ENCODE measurements at regions not wholly inside any gene's neighbourhood (a gene's known extent, or its start where the extent isn't known, plus 50 kb on each side); places are given as distances from the start of the nearest gene placed in this dataset.

GRCh38 chr6:122078481-122078880, 321.0 kb upstream of the HSF2 start:
- DNase-seq: no peak

DNA sequence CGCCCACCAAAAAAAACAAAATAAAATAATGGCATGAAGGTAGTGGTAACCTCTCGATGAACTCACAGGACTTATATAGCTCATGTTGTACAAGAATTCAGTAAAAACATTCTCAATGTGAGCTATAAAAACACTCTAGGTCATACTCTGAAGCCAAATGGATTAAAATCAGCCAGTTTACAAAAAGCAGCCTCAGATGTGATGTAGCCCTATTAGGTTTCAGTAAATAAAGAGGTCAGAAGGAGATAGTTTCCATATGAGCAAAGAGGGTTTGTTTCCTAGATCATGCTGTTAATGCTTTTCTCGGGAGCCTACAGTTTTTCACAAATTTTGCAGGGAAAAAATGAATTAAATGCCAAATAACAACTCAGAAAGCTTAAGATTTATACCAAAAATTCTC, 319.5 kb upstream of the HSF2 start:
- DNase-seq: no peak

DNA sequence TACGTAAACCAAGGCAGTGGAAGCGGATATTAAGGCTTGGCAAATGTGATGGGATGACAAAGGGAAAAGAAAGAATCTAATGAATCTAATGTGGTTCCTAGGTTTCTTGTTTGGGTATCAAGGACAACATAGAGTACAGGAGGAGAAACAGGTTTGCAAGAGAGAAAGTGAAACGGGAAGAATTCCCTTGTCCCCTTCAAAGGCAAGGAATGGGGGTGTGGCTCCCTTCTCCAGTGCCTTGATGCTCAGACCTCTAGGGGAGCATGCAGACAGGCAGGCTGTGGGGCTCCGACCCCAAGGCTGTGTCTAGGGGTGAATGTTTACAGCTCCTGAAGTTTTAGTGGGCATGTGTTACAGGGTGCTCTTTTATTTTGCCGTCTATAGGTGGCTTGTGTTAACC, 317.5 kb upstream of the HSF2 start:
- DNase-seq: no peak

GRCh38 chr6:122082370-122082769, 317.1 kb upstream of the HSF2 start:
- no peak for DNase-seq

DNA sequence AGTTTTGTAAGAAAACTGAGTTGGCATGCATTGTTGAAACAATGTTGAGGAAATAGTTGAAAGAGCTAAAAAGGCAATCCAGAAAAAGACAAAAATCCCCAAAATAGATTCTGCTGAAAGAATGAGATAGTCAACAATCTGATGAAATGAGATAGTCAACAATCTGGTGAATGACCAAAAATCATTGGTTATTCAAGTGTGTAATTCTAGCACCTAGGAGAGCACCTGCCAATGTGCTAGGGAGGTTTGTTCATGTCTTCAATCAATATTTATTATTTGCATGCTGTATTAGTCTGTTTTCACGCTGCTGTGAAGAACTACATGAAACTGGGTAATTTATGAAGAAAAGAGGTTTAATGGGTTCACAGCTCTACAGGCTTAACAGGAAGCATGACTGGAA, 307.1 kb upstream of the HSF2 start:
- no peak for DNase-seq

- no peak for DNase-seq
These were observed 301.2 kb upstream of the HSF2 start for GRCh38 chr6:122098201-122098678.

GRCh38 chr6:122102026-122102425, 297.4 kb upstream of the HSF2 start:
- DNase-seq: no peak

DNA sequence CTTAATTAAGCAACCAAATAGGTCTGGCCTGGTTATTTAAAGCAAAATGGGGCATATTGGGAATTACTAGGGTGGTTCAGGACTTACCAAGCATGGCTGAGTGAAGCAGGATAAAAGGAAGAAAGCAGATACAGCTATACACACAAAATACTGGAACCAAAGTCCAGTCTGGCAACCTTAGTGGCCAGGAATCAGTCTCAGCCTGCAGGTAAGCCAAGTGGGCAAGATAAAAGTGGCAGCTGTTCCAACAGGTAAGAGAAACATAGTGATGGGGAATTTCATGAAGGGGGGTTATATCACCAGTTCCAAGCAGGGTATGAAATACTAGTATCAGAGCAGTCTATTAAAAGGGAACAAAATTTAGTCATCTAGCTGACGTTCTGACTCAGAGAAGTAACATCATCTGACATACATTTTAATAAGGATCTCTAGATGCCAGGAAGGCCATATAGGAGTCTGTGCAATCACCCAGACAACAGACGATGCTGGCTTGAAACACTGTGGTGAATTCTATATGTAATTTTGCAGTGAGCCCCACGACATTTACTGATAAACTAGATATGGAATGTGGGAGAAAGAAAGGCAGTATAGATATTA, 292.1 kb upstream of the HSF2 start:
- DNase-seq: no peak

DNA sequence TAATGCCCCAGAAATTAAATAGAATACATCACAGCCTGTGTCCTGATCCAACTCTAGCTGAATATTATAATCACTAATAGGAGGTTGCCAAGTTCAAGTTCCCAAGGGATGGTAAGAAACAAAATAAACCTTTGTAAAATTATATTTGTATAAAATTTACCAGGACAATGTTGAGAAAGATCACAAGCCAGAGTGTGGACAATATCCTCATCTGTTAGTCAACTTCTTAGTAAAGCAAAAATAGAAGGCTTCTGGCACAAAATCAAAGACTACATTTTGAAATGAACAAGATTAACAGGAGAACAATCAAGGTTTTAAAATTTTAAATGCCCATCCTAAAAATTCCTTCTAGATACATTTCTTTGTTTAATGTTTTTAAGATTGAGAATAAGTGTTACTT, 290.4 kb upstream of the HSF2 start:
- no peak for DNase-seq

- DNase-seq: no peak
These were observed 284.7 kb upstream of the HSF2 start for GRCh38 chr6:122114717-122115116.

DNA sequence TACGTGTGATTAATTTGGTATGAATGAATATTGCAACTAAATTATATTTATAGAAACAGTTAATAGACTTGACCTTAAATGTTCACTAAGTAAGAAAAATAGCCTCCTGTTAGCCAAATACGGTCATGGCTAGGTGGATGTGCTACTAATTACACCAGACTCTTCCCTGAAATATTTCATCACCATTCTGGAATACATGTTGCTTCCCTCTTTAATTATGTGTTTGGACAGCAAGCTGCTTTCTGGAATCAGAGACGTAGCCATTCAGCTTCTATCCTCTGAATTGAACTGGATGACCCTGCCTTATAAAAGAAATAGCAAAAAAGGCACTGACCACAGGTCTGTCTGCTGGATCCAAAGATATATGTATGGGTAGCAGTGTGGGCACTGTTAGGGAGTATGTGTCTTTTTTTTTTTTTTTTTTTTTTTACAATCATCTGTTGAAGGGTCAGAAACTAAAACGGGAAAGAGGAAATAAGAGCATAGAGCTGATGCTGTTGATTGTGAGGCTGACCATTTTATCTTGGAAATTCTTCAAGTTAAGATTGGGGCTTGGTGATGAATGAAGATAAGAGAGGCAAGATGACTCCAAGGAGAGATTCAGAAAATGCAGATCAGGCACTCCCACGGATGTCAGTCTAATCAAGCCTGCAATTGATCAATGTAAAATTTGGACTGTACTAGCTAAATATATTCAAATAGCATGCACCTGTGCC, 283.2 kb upstream of the HSF2 start:
- no peak for DNase-seq

DNA sequence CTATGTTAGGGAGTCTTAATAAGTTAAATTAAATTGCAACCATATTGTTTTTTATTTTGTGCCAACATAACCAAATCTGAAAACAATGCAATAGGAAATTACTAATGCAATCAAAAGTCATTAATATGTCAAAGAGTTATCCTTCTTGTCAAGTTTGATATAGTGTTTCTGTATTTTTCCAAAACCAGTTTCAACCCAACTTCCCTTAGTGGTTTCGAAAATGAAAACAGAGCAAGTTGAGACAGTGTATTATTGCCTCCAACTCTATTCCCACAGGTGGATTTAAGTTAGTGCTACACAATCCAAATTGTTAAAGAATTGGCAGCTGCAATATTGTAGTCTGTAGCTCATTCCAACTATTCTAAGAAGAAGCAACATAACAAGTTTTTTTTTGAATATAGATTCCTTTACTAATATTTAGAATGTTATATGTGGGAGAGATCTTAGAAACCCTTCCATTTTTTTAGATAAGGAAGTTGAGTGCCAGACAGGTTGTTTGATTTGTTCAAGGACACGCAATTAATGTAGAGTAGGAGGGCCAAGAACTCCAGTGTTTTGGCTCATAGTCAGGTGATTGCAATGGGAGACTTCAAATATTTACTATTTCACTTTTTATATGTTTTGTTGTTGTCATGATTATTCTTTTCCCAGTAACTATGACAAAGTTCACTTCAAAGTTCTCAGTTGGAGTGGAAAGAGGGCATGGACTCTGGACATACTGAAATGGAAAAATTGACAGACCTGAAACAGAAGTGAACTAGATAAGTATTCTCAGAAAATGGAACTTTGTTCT, 282.4 kb upstream of the HSF2 start:
- DNase-seq: no peak

DNA sequence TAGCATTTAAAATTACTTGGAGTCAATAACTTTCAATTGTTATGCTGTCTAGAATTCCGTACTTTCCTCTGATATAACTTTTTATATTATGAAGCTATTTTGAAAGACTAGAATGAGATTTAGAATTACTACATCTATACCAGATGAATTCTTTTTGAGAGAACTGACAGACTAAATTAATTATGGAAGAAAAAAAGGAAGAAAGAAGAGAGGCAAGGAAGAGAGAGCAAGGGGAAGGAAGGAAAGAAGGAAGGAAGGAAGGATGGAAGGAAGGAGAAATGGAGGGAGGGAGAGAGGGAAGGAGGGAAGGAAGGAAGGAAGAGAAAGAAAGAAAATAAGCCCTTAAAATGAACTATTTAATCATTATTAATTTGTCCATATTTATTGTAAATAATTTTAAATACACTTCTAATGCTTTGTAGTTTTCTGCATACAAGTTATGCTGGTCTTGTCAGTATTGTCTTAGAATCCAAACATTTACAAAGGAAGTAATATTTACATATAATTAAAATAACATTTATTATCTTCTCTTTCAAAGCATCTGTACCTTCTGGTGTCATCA, 280.4 kb upstream of the HSF2 start:
- no peak for DNase-seq

GRCh38 chr6:122122202-122122601, 277.2 kb upstream of the HSF2 start:
- DNase-seq: no peak

- no peak for DNase-seq
These were observed 276.8 kb upstream of the HSF2 start for GRCh38 chr6:122122686-122123085.

- no peak for DNase-seq
These were observed 274.5 kb upstream of the HSF2 start for GRCh38 chr6:122124908-122125307.

GRCh38 chr6:122126894-122127293, 272.6 kb upstream of the HSF2 start:
- DNase-seq: no peak

DNA sequence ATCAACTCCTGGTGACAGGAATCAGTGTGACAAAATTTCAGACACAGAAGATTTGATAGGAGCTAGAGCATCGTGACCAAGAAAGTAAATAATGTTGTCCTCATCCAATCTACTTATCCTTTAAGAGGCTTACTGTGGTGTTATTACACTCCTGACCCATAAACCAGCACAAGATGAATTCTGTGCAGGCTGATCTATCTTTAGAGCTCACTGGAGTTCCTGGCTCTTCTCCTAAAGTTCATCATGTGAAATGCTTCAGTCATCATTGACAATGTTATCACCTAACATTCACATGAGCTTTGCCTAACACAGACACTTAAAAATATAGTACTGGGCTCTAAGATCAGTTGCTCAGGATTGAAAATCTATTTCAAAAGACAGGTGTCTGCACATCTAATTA, 271.0 kb upstream of the HSF2 start:
- DNase-seq: no peak

DNA sequence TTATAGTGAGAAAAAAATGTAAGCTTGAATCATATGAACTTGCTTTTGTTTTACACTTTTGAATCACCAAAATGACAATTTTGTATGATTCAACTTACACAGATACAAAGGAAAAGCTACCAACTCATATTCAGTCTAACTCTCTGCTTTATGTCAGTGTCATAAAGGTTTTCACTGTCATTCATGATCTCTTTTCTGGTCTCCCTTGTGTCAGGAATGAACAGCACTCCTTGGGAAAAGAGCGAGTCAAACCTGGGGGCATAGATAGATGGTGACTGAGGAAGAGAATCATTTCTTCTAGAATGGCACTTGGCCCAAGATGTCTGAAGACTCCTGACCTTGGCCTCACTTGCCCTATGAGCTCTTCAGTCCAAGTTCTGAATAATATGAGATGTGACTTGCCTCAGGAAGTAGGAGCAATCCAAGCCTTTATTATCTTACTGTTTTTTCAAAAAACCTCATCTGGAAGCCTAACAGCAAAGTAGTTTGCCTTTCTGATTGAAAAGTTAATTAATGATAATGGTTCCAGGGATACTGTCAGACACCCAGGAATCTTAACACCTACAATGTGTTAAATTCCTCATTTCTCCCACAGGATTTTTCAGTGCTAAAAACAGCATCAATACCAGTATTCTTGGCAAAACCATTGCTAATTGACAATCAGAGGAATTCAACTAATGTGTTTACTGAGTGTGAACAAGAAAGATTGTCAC, 270.0 kb upstream of the HSF2 start:
- DNase-seq: no peak

DNA sequence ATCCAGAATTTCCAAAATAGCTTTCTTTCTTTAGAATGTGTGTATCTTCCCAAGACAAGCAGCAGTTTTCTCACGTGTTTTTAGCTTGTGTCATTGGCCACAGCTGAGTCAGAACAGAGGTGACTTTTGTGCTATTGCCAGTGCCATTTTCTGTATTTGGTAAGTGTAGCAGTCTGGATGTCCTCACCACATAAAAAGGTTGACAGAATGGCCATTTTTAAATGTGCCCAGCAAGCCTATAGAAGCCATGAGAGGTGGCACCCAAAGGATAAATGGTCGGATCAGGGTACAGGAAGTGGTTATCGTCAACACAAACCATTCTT, 269.5 kb upstream of the HSF2 start:
- DNase-seq: no peak

GRCh38 chr6:122130518-122130917, 268.9 kb upstream of the HSF2 start:
- no peak for DNase-seq

DNA sequence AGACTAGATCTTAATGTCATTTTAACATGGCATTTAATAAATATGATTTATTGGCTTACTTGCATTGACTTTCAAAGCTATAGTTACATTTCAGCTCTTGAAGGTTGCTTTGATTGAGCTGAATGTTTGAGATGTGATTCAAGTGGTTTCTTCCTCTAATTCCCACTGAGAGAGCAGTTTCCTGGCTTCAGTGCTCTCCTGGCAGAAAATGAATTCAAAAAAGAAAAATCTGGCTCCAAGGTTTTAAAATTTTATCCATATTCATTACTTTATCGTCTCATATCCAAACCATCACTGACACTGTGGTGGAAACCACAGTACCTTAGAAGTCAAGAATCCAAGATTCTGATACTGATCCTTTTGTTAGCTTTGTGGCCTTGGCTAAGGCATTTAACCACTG, 263.1 kb upstream of the HSF2 start:
- DNase-seq: no peak

- no peak for DNase-seq
These were observed 259.4 kb upstream of the HSF2 start for GRCh38 chr6:122140031-122140430.

All from NCI-H446 (cell line).